Common myeloid progenitor, CD34-positive (primary cell): ENCODE measurements at regions not wholly inside any gene's neighbourhood (a gene's known extent, or its start where the extent isn't known, plus 50 kb on each side); places are given as distances from the start of the nearest gene placed in this dataset.
"Not testable (repeated sequence)": the region's sequence is repeated elsewhere in the genome, so short reads cannot be mapped to it uniquely, and the experiment has no call there.

Experiments used
- CTCF ChIA-PET: fragments of 350-600 bp; sonication (Branson Sonifier 250); formaldehyde crosslinking; loops from one replicate; lab custom pipeline; 2021; ENCODE audit warnings: antibody characterized with exemption; lab: Charles Lee
- POLR2A ChIA-PET: fragments of 350-600 bp; sonication (Branson Sonifier 250); formaldehyde crosslinking; loops from one replicate; lab custom pipeline; 2021; ENCODE audit warnings: antibody characterized with exemption; lab: Charles Lee
- DNase-seq, 3 donors: peaks; one replicate each; pipeline versions ENCODE4 v3.0.0 to v3.0.0-alpha.2; 2013
- H3K27ac ChIP-seq, 2 experiments: 1 replicate in 1 of 2; 2 replicates in 1 of 2; pipeline ENCODE4 v1.7.0; 2013; ENCODE audit warnings: inconsistent platforms in 2 of 2, low read length in 2 of 2, mild to moderate bottlenecking in 2 of 2, low read depth in 1 of 2, moderate library complexity in 1 of 2; ENCODE audit not compliant: severe bottlenecking in 2 of 2, insufficient read depth in 1 of 2, poor library complexity in 1 of 2
- H3K27me3 ChIP-seq, 5 experiments: replicated peaks in 2 of 5; 1 replicate in 3 of 5; 2 replicates in 2 of 5; pipeline versions ENCODE4 v1.6.1 to v1.7.0; 2013; ENCODE audit warnings: low read length in 4 of 5, mild to moderate bottlenecking in 2 of 5, moderate library complexity in 2 of 5, inconsistent platforms in 1 of 5; ENCODE audit not compliant: insufficient read depth in 5 of 5, control insufficient read depth in 4 of 5
- H3K36me3 ChIP-seq, 4 experiments: 1 replicate in 2 of 4; 2 replicates in 2 of 4; pipeline versions ENCODE4 v1.6.1 to v1.7.0; 2013; ENCODE audit warnings: low read length in 3 of 4, control low read depth in 1 of 4, mild to moderate bottlenecking in 1 of 4; ENCODE audit not compliant: control insufficient read depth in 4 of 4, insufficient read depth in 4 of 4
- H3K4me1 ChIP-seq, 4 experiments: 1 replicate in 3 of 4; 2 replicates in 1 of 4; pipeline versions ENCODE4 v1.6.1 to v1.7.1; 2013; ENCODE audit warnings: low read length in 3 of 4, mild to moderate bottlenecking in 3 of 4, control low read depth in 1 of 4, inconsistent platforms in 1 of 4, moderate library complexity in 1 of 4; ENCODE audit not compliant: control insufficient read depth in 4 of 4, insufficient read depth in 4 of 4; ENCODE audit errors: control extremely low read depth in 1 of 4
- H3K4me3 ChIP-seq, 7 experiments: 1 replicate in 4 of 7; 2 replicates in 3 of 7; pipeline versions ENCODE4 v1.5.1 to v1.7.0; 2013; ENCODE audit warnings: mild to moderate bottlenecking in 7 of 7, low read length in 6 of 7, moderate library complexity in 6 of 7, inconsistent platforms in 2 of 7, low read depth in 2 of 7, control low read depth in 1 of 7; ENCODE audit not compliant: insufficient read depth in 4 of 7, control insufficient read depth in 1 of 7; ENCODE audit errors: extremely low read depth in 1 of 7
- H3K9me3 ChIP-seq, 5 experiments: 1 replicate in 4 of 5; 2 replicates in 1 of 5; pipeline versions ENCODE4 v1.6.1 to v1.7.1; 2013; ENCODE audit warnings: low read length in 4 of 5, mild to moderate bottlenecking in 2 of 5, inconsistent platforms in 1 of 5, low read depth in 1 of 5, moderate library complexity in 1 of 5; ENCODE audit not compliant: control insufficient read depth in 4 of 5, insufficient read depth in 2 of 5; ENCODE audit errors: control extremely low read depth in 1 of 5
- WGBS: methylation state at CpG from one replicate; pipeline ENCODE4 v1.1.5; 2013; ENCODE audit not compliant: insufficient coverage; 5-methylcytosine and 5-hydroxymethylcytosine counted together

- no peak for DNase-seq
- Histone ChIP-seq H3K27me3 (no peaks in the 10 kb centered on the region), H3K9me3 (no peaks in the 10 kb centered on the region), H3K4me3 (no peak overlapping the region), H3K4me1 (no peaks in the 10 kb centered on the region), H3K27ac (no peak overlapping the region), H3K36me3 (no peaks in the 10 kb centered on the region)
- POLR2A ChIA-PET = no interaction called here
- CTCF ChIA-PET = no interaction called here
- WGBS = 79% methylated on average over 2 of the region's 4 CpGs
Measured at GRCh38 chr5:162817364-162817763, 620.0 kb upstream of the CCNG1 start.

- H3K27ac ChIP-seq, H3K4me3 ChIP-seq, H3K36me3 ChIP-seq, CTCF ChIA-PET, DNase-seq, POLR2A ChIA-PET, H3K27me3 ChIP-seq, H3K9me3 ChIP-seq, H3K4me1 ChIP-seq: not testable (repeated sequence)
- 90% methylated on average over 4 of the region's 8 CpGs for WGBS
Measured at GRCh38 chr5:162821664-162822063, 615.7 kb upstream of the CCNG1 start.

- no peaks in the 10 kb centered on the region for H3K4me1 ChIP-seq
- no peak overlapping the region for H3K4me3 ChIP-seq
- no peaks in the 10 kb centered on the region for H3K36me3 ChIP-seq
- ChIA-PET POLR2A (no interaction called here), CTCF (no interaction called here)
- H3K9me3 ChIP-seq = peaks cover 0 to 3% (median 0%) of the 10 kb centered on the region in 5 experiments
- no peak for DNase-seq
- H3K27ac ChIP-seq = no peak overlapping the region
- no CpG with 5 or more reads among the region's 2 CpGs for WGBS
- no peaks in the 10 kb centered on the region for H3K27me3 ChIP-seq
Measured at GRCh38 chr5:162824360-162824759, 613.0 kb upstream of the CCNG1 start.

- Histone ChIP-seq H3K27me3 (no peaks in the 10 kb centered on the region), H3K36me3 (no peaks in the 10 kb centered on the region), H3K27ac (no peak overlapping the region), H3K4me1 (no peaks in the 10 kb centered on the region), H3K9me3 (peaks cover 0 to 3% (median 0%) of the 10 kb centered on the region in 5 experiments), H3K4me3 (no peak overlapping the region)
- ChIA-PET POLR2A (no interaction called here), CTCF (no interaction called here)
- DNase-seq = no peak
- no CpG with 5 or more reads among the region's 1 CpG for WGBS
Measured at GRCh38 chr5:162837155-162837554, 600.2 kb upstream of the CCNG1 start.

- DNase-seq = no peak
- ChIA-PET CTCF (no interaction called here), POLR2A (no interaction called here)
- H3K9me3 ChIP-seq = peaks cover 0 to 3% (median 0%) of the 10 kb centered on the region in 5 experiments
- 95% methylated on average over 2 of the region's 2 CpGs for WGBS
- no peaks in the 10 kb centered on the region for H3K36me3 ChIP-seq
- no peaks in the 10 kb centered on the region for H3K4me1 ChIP-seq
- H3K27ac ChIP-seq = no peak overlapping the region
- no peaks in the 10 kb centered on the region for H3K27me3 ChIP-seq
- H3K4me3 ChIP-seq = no peak overlapping the region
Measured at GRCh38 chr5:162842727-162843126, 594.7 kb upstream of the CCNG1 start.

- H3K27ac ChIP-seq = no peak overlapping the region
- 67% methylated on average over 1 of the region's 2 CpGs for WGBS
- H3K9me3 ChIP-seq = no peaks in the 10 kb centered on the region
- no peak overlapping the region for H3K4me3 ChIP-seq
- H3K4me1 ChIP-seq = no peaks in the 10 kb centered on the region
- ChIA-PET CTCF (no interaction called here), POLR2A (no interaction called here)
- DNase-seq = no peak
- no peaks in the 10 kb centered on the region for H3K36me3 ChIP-seq
- H3K27me3 ChIP-seq = no peaks in the 10 kb centered on the region
Measured at GRCh38 chr5:162852134-162852533, 585.3 kb upstream of the CCNG1 start.

- Histone ChIP-seq H3K4me3 (no peak overlapping the region), H3K4me1 (no peaks in the 10 kb centered on the region), H3K27me3 (no peaks in the 10 kb centered on the region), H3K36me3 (no peaks in the 10 kb centered on the region), H3K27ac (no peak overlapping the region), H3K9me3 (peaks cover 0 to 15% (median 0%) of the 10 kb centered on the region in 5 experiments)
- no peak for DNase-seq
- ChIA-PET CTCF (no interaction called here), POLR2A (no interaction called here)
- no CpG with 5 or more reads among the region's 4 CpGs for WGBS
Measured at GRCh38 chr5:162858770-162859169, 578.6 kb upstream of the CCNG1 start.
